ENCODE measurements at regions not wholly inside any gene's neighbourhood (a gene's known extent, or its start where the extent isn't known, plus 50 kb on each side); places are given as distances from the start of the nearest gene placed in this dataset.

DNA sequence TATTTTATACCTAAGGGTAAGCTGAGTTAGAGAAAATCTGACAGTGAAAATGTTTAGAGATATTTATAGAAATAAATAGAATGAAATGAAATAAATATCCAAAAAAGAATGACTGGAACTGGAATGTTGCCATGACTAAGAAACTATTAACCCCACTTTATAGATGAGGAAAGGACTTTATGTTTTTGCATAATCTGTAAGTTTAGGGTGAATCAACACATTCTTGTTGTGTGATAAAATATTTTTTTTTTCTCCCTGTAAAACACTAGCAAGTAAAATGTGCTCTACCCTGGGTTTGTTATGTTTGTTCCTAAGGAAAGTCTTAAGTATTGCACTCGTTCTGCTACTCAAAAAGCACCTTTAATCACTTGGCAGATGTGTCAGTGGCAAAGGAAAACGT lies 83.8 kb upstream of the KL start:
- ChIA-PET CTCF (no interaction called here), POLR2A (no interaction called here)
- intact Hi-C loops (cut with micrococcal nuclease; ENCODE audit: unreplicated experiment), result no loop called here
- Mint-ChIP-seq H3K4me1 (ENCODE audit: low read depth, unreplicated experiment) (no peaks in the 10 kb centered on the region), H3K9me3 (ENCODE audit: unreplicated experiment) (no peaks in the 10 kb centered on the region), H3K27me3 (ENCODE audit: insufficient read depth, unreplicated experiment) (no peaks in the 10 kb centered on the region), H3K36me3 (ENCODE audit: insufficient read depth, unreplicated experiment) (no peaks in the 10 kb centered on the region), H3K27ac (ENCODE audit: unreplicated experiment) (no peak overlapping the region), H3K4me3 (ENCODE audit: unreplicated experiment) (no peak overlapping the region)
- TF ChIP-seq, protein P1, sequence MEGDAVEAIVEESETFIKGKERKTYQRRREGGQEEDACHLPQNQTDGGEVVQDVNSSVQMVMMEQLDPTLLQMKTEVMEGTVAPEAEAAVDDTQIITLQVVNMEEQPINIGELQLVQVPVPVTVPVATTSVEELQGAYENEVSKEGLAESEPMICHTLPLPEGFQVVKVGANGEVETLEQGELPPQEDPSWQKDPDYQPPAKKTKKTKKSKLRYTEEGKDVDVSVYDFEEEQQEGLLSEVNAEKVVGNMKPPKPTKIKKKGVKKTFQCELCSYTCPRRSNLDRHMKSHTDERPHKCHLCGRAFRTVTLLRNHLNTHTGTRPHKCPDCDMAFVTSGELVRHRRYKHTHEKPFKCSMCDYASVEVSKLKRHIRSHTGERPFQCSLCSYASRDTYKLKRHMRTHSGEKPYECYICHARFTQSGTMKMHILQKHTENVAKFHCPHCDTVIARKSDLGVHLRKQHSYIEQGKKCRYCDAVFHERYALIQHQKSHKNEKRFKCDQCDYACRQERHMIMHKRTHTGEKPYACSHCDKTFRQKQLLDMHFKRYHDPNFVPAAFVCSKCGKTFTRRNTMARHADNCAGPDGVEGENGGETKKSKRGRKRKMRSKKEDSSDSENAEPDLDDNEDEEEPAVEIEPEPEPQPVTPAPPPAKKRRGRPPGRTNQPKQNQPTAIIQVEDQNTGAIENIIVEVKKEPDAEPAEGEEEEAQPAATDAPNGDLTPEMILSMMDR (IDR thresholded peaks at IDR 0.05; ENCODE audit: insufficient read depth in 1 of 2, low read depth in 1 of 2, low read length in 1 of 2, severe bottlenecking in 1 of 2, unreplicated experiment in 1 of 2), result no peak
- H3K9me3 ChIP-seq, result peaks cover 6% of the 10 kb centered on the region
- H3K36me3 ChIP-seq (ENCODE audit: control insufficient read depth, insufficient read depth, low read length), result no peaks in the 10 kb centered on the region
- H3K4me1 ChIP-seq, result no peaks in the 10 kb centered on the region
- no peaks in the 10 kb centered on the region for H3K27me3 ChIP-seq (replicated peaks; ENCODE audit: control insufficient read depth, insufficient read depth, low read length)
- no peak for DNase-seq
- no TSS peak for BruUV-seq (replicated peaks)
- no peak overlapping the region for H3K4me3 ChIP-seq (ENCODE audit: low read depth, low read length)

DNA sequence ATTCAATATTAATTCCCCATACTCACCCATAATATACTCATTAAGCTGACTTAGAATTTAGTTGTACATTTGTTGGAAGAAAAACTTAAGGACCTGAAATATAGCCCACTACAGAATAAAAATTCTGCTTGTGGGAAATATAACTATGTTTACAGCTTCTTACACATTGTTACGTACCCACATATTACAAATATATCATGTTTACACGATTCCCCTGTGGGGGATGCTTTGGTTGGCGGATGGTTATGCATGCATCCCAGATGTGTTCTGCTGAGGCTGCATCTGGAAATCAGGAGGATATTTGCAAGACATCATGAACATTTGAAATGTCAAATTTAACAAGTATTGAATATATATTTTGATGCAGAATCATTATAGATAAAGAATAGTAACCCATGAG lies 79.5 kb upstream of the KL start:
- ChIA-PET POLR2A (no interaction called here), CTCF (no interaction called here)
- no peak overlapping the region for H3K4me3 Mint-ChIP-seq (ENCODE audit: unreplicated experiment)
- intact Hi-C loops (cut with micrococcal nuclease; ENCODE audit: unreplicated experiment), result no loop called here
- no peaks in the 10 kb centered on the region for H3K36me3 Mint-ChIP-seq (ENCODE audit: insufficient read depth, unreplicated experiment)
- TF ChIP-seq, protein P1 (IDR thresholded peaks at IDR 0.05; ENCODE audit: insufficient read depth in 1 of 2, low read depth in 1 of 2, low read length in 1 of 2, severe bottlenecking in 1 of 2, unreplicated experiment in 1 of 2), result no peak
- H3K4me1 Mint-ChIP-seq (ENCODE audit: low read depth, unreplicated experiment), result no peaks in the 10 kb centered on the region
- H3K4me3 ChIP-seq (ENCODE audit: low read depth, low read length), result no peak overlapping the region
- H3K9me3 Mint-ChIP-seq (ENCODE audit: unreplicated experiment), result no peaks in the 10 kb centered on the region
- H3K36me3 ChIP-seq (ENCODE audit: control insufficient read depth, insufficient read depth, low read length), result no peaks in the 10 kb centered on the region
- peaks cover 5% of the 10 kb centered on the region for H3K9me3 ChIP-seq
- BruUV-seq (replicated peaks), result no TSS peak
- DNase-seq, result no peak
- no peaks in the 10 kb centered on the region for H3K4me1 ChIP-seq
- H3K27me3 ChIP-seq (replicated peaks; ENCODE audit: control insufficient read depth, insufficient read depth, low read length), result no peaks in the 10 kb centered on the region
- no peaks in the 10 kb centered on the region for H3K27me3 Mint-ChIP-seq (ENCODE audit: insufficient read depth, unreplicated experiment)
- H3K27ac Mint-ChIP-seq (ENCODE audit: unreplicated experiment), result no peak overlapping the region

DNA sequence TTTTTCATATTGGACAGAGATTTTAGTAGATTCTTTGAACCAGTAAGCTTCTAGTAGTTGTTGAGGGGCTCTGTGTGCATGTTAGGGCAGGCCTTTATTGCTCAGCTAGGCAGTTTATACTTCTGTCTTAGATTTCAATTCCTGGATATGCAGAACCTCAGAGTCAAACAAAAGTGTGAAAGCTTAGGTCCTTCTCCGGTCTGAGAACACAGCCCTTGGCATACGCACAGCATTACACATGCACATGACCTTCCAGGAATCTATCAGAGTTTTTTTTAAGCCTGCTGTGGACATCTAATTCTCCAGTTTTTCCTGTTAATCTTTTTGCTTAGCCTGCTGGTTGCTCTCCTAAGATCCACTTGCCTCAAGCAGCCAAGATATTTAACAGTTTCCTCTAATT lies 77.9 kb upstream of the KL start:
- H3K27ac Mint-ChIP-seq (ENCODE audit: unreplicated experiment), result no peak overlapping the region
- BruUV-seq (replicated peaks), result no TSS peak
- CTCF ChIA-PET, result no interaction called here
- no peaks in the 10 kb centered on the region for H3K36me3 Mint-ChIP-seq (ENCODE audit: insufficient read depth, unreplicated experiment)
- no peak overlapping the region for H3K4me3 Mint-ChIP-seq (ENCODE audit: unreplicated experiment)
- no peaks in the 10 kb centered on the region for H3K4me1 Mint-ChIP-seq (ENCODE audit: low read depth, unreplicated experiment)
- POLR2A ChIA-PET, result interaction anchor here (0.5 kb wide), 1 partner anchor 992 kb away, joined by 3 read pairs; no protein-coding TSS in a partner anchor
- H3K4me3 ChIP-seq (ENCODE audit: low read depth, low read length), result no peak overlapping the region
- no peak for DNase-seq
- intact Hi-C loops (cut with micrococcal nuclease; ENCODE audit: unreplicated experiment), result no loop called here
- H3K9me3 ChIP-seq, result peaks cover 4% of the 10 kb centered on the region; the same call in 1 of the 2 replicates
- no peaks in the 10 kb centered on the region for H3K27me3 ChIP-seq (replicated peaks; ENCODE audit: control insufficient read depth, insufficient read depth, low read length)
- no peaks in the 10 kb centered on the region for H3K36me3 ChIP-seq (ENCODE audit: control insufficient read depth, insufficient read depth, low read length)
- TF ChIP-seq, protein P1 (IDR thresholded peaks at IDR 0.05; ENCODE audit: insufficient read depth in 1 of 2, low read depth in 1 of 2, low read length in 1 of 2, severe bottlenecking in 1 of 2, unreplicated experiment in 1 of 2), result no peak
- H3K27me3 Mint-ChIP-seq (ENCODE audit: insufficient read depth, unreplicated experiment), result no peaks in the 10 kb centered on the region
- H3K4me1 ChIP-seq, result no peaks in the 10 kb centered on the region
- no peaks in the 10 kb centered on the region for H3K9me3 Mint-ChIP-seq (ENCODE audit: unreplicated experiment)

Data from Caco-2 (cell line).